Fibroblast of lung (primary cell): ENCODE measurements at regions not wholly inside any gene's neighbourhood (a gene's known extent, or its start where the extent isn't known, plus 50 kb on each side); places are given as distances from the start of the nearest gene placed in this dataset.

Experiments used
- DNase-seq, 2 donors: peaks; one replicate each; pipeline versions ENCODE4 v3.0.0 to v3.0.0-alpha.2; 2010; ENCODE audit warnings: low read depth in 2 of 2
- H2AFZ ChIP-seq: 2 replicates; pipeline ENCODE4 v1.5.1; 2012; ENCODE audit warnings: low read length, control low read depth, inconsistent platforms
- H3K27ac ChIP-seq: 2 replicates; pipeline ENCODE4 v1.5.1; 2011; ENCODE audit warnings: low read length, control low read depth; ENCODE audit not compliant: insufficient read depth
- H3K27me3 ChIP-seq: 2 replicates; pipeline ENCODE4 v1.5.1; 2011; ENCODE audit warnings: mild to moderate bottlenecking, low read length; ENCODE audit not compliant: control insufficient read depth, insufficient read depth
- H3K36me3 ChIP-seq: 2 replicates; pipeline ENCODE4 v1.5.1; 2011; ENCODE audit warnings: low read length; ENCODE audit not compliant: control insufficient read depth, insufficient read depth
- H3K4me1 ChIP-seq: 2 replicates; pipeline ENCODE4 v1.5.1; 2011; ENCODE audit warnings: low read length; ENCODE audit not compliant: control insufficient read depth, insufficient read depth; ENCODE audit errors: extremely low read depth
- H3K4me2 ChIP-seq: 2 replicates; pipeline ENCODE4 v1.5.1; 2011; ENCODE audit warnings: low read length, control low read depth; ENCODE audit not compliant: insufficient read depth; ENCODE audit errors: extremely low read depth
- H3K4me3 ChIP-seq, 4 experiments: fragments of 200-600 bp in 1 of 4; sonication (generic) in 1 of 4; replicated peaks in 1 of 4; 2 replicates each; pipeline ENCODE4 v1.5.1; 2011 to 2016; ENCODE audit warnings: low read length in 4 of 4, low read depth in 3 of 4, mild to moderate bottlenecking in 3 of 4, control low read depth in 2 of 4, inconsistent platforms in 1 of 4, mixed read lengths in 1 of 4; ENCODE audit not compliant: insufficient read depth in 1 of 4; ENCODE audit errors: control extremely low read depth in 1 of 4
- H3K79me2 ChIP-seq: 2 replicates; pipeline ENCODE4 v1.5.1; 2012; ENCODE audit warnings: mild to moderate bottlenecking, low read length, inconsistent platforms; ENCODE audit not compliant: control insufficient read depth, insufficient read depth
- H3K9ac ChIP-seq: 2 replicates; pipeline ENCODE4 v1.5.1; 2011; ENCODE audit warnings: mild to moderate bottlenecking, low read length, control low read depth; ENCODE audit not compliant: insufficient read depth
- H3K9me3 ChIP-seq: 2 replicates; pipeline ENCODE4 v1.5.1; 2012; ENCODE audit warnings: low read depth, low read length; ENCODE audit not compliant: control insufficient read depth, insufficient read depth
- H4K20me1 ChIP-seq: 2 replicates; pipeline ENCODE4 v1.5.1; 2011; ENCODE audit warnings: low read length; ENCODE audit not compliant: control insufficient read depth, insufficient read depth; ENCODE audit errors: extremely low read depth
- CTCF ChIP-seq, 2 donors: IDR thresholded peaks in 1 of 2; conservative IDR thresholded peaks in 1 of 2; 1 replicate in 1 of 2; 2 replicates in 1 of 2; pipeline ENCODE4 v1.5.1; 2011 to 2012; ENCODE audit warnings: low read length in 2 of 2, control low read depth in 1 of 2, inconsistent platforms in 1 of 2, low read depth in 1 of 2, mild to moderate bottlenecking in 1 of 2
- EZH2 ChIP-seq: IDR thresholded peaks from 2 replicates; pipeline ENCODE4 v1.5.1; 2012; ENCODE audit warnings: low read length, control low read depth, mild to moderate bottlenecking; ENCODE audit errors: missing control alignments

GRCh38 chr6:148269386-148269785, 73.3 kb upstream of the SASH1 start:
- Histone ChIP-seq H2AFZ (no peak overlapping the region), H3K9ac (no peak overlapping the region), H3K27me3 (no peaks in the 10 kb centered on the region), H3K36me3 (no peaks in the 10 kb centered on the region), H3K4me1 (peaks cover 7% of the 10 kb centered on the region), H3K9me3 (no peaks in the 10 kb centered on the region), H3K79me2 (peaks cover 2% of the 10 kb centered on the region), H3K4me3 (no peak overlapping the region), H4K20me1 (no peaks in the 10 kb centered on the region), H3K4me2 (no peak overlapping the region), H3K27ac (no peak overlapping the region)
- DNase-seq = no peak
- TF ChIP-seq EZH2 (no peak), CTCF (conservative IDR thresholded peaks at IDR 0.05 in 1 of 2, IDR thresholded peaks at IDR 0.05 in 1 of 2; ENCODE audit: low read depth in 1 of 2, low read length in 2 of 2) (no peak)

- Histone ChIP-seq H3K4me2 (peak overlapping the region; percentile 63), H3K4me1 (peaks cover 7% of the 10 kb centered on the region), H2AFZ (no peak overlapping the region), H3K27me3 (no peaks in the 10 kb centered on the region), H4K20me1 (no peaks in the 10 kb centered on the region), H3K36me3 (no peaks in the 10 kb centered on the region), H3K79me2 (peaks cover 2% of the 10 kb centered on the region), H3K9me3 (no peaks in the 10 kb centered on the region), H3K4me3 (peak overlapping the region; percentile 17 to 48 (median 29)), H3K9ac (peak overlapping the region; percentile 27), H3K27ac (peak overlapping the region; percentile 83)
- TF ChIP-seq EZH2 (no peak), CTCF (conservative IDR thresholded peaks at IDR 0.05 in 1 of 2, IDR thresholded peaks at IDR 0.05 in 1 of 2; ENCODE audit: low read depth in 1 of 2, low read length in 2 of 2) (no peak)
- DNase-seq = peak; percentile 88 to 93
Measured at GRCh38 chr6:148271711-148272439, 70.8 kb upstream of the SASH1 start.

- Histone ChIP-seq H3K4me3 (peak overlapping the region; percentile 12 to 48 (median 28)), H3K79me2 (peaks cover 5% of the 10 kb centered on the region), H3K4me1 (peaks cover 7% of the 10 kb centered on the region), H3K27me3 (no peaks in the 10 kb centered on the region), H2AFZ (no peak overlapping the region), H3K4me2 (no peak overlapping the region), H3K9me3 (no peaks in the 10 kb centered on the region), H3K36me3 (no peaks in the 10 kb centered on the region), H3K27ac (peak overlapping the region; percentile 83), H3K9ac (no peak overlapping the region), H4K20me1 (no peaks in the 10 kb centered on the region)
- no peak for DNase-seq
- TF ChIP-seq EZH2 (no peak), CTCF (conservative IDR thresholded peaks at IDR 0.05 in 1 of 2, IDR thresholded peaks at IDR 0.05 in 1 of 2; ENCODE audit: low read depth in 1 of 2, low read length in 2 of 2) (no peak)
Measured at GRCh38 chr6:148272597-148272996, 70.0 kb upstream of the SASH1 start.
